ENCODE measurements at regions not wholly inside any gene's neighbourhood (a gene's known extent, or its start where the extent isn't known, plus 50 kb on each side); places are given as distances from the start of the nearest gene placed in this dataset.
A peak's percentile ranks its signal among the peaks of the same experiment; 100 is the strongest.

DNA sequence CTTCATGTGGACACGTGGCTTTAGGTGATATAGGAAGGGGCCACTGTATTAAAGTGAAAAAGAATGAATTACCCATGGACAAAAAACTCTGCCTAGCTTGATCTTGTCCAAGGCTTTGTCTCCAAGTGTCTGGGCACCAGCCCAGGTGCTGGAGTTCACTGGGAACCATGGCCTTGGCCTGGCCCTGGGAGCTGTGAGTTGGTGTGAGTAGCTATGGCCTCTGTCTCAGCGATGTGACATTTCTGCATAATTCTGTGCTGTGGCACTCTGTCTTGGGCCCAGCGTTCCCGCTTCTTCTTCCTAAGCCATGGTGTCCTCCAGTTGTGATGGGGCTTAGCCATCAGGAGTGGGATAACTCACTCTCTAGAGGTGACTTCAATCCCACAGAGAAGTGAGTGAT, 119.0 kb upstream of the PPP2R2D start:
- no peaks in the 10 kb centered on the region for H3K36me3 ChIP-seq (ENCODE audit: control insufficient read depth, insufficient read depth, low read length, severe bottlenecking)
- DNase-seq (ENCODE audit: low read depth), result no peak

DNA sequence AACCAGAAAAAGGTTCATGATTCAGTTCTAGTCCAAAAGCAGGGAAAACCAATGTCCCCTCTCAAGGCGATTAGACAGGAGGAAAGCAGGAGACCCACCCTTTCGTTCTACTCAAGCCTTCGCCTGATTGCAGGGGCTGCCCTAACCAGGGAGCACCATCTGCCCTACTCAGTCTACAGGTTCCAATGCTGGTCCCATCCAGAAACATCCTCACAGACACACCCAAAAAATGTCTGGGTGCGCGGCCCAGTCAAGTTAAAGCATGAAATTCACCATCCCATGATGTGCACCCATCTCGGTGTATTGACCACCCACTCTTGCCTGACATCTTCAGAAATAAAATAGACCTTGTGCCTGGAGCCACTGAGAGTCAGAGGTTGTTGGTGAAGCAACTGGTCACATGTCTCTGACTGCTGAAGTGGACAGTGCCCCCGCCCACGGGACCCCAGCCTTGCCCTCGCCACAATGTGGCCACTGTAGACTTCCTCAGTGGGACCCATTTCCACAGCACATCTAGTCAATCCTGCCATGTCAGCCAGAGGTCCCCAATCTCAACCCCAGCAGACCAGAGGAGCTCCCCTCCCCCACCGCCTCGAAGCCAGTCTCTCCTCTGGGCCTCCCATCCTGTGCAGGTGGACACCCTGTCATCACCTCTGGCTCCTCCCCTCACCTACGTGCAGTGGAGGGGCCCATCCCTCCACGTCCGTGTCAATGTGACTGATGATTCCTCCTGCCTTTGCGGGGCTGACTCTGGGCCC, 116.3 kb upstream of the PPP2R2D start:
- H3K4me3 ChIP-seq (ENCODE audit: low read length), result no peak overlapping the region
- H3K27me3 ChIP-seq (replicated peaks; ENCODE audit: control insufficient read depth, insufficient read depth, low read length), result peaks cover 14% of the 10 kb centered on the region
- H3K9ac ChIP-seq (ENCODE audit: low read length), result no peak overlapping the region
- peaks cover 5% of the 10 kb centered on the region for H3K9me3 ChIP-seq (ENCODE audit: control insufficient read depth, low read length)
- H3K36me3 ChIP-seq (ENCODE audit: control insufficient read depth, insufficient read depth, low read length, severe bottlenecking), result no peaks in the 10 kb centered on the region
- H3K4me1 ChIP-seq (ENCODE audit: control insufficient read depth, insufficient read depth, low read length), result no peaks in the 10 kb centered on the region
- no peak for DNase-seq (ENCODE audit: low read depth)

More for the DNA sequence above, 119.0 kb upstream of the PPP2R2D start:
- no peaks in the 10 kb centered on the region for H3K4me1 ChIP-seq (ENCODE audit: control insufficient read depth, insufficient read depth, low read length)
- H3K4me3 ChIP-seq (ENCODE audit: low read length), result no peak overlapping the region
- H3K27me3 ChIP-seq (replicated peaks; ENCODE audit: control insufficient read depth, insufficient read depth, low read length), result no peaks in the 10 kb centered on the region
- no peak overlapping the region for H3K9ac ChIP-seq (ENCODE audit: low read length)
- H3K9me3 ChIP-seq (ENCODE audit: control insufficient read depth, low read length), result peaks cover 20% of the 10 kb centered on the region

DNA sequence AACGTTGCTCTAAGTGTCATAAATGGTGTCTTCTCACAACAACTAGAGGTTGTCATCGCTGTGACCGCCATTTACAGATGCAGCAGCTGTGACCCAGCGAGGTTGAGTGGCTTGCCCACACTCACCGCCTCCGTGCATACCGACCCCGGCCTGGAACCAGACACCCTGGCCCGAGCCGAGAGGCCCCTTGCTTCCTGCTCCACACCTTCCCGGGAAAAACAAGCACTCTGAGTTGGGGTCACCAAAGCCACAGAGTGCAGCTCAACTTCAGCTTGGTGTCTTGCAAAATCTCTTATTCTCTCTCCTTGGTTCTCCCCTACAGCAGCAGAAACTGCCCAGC, 115.7 kb upstream of the PPP2R2D start:
- H3K36me3 ChIP-seq (ENCODE audit: control insufficient read depth, insufficient read depth, low read length, severe bottlenecking), result no peaks in the 10 kb centered on the region
- no peak overlapping the region for H3K4me3 ChIP-seq (ENCODE audit: low read length)
- DNase-seq (ENCODE audit: low read depth), result no peak
- H3K27me3 ChIP-seq (replicated peaks; ENCODE audit: control insufficient read depth, insufficient read depth, low read length), result peaks cover 14% of the 10 kb centered on the region
- peaks cover 5% of the 10 kb centered on the region for H3K9me3 ChIP-seq (ENCODE audit: control insufficient read depth, low read length)
- no peak overlapping the region for H3K9ac ChIP-seq (ENCODE audit: low read length)
- H3K4me1 ChIP-seq (ENCODE audit: control insufficient read depth, insufficient read depth, low read length), result no peaks in the 10 kb centered on the region

DNA sequence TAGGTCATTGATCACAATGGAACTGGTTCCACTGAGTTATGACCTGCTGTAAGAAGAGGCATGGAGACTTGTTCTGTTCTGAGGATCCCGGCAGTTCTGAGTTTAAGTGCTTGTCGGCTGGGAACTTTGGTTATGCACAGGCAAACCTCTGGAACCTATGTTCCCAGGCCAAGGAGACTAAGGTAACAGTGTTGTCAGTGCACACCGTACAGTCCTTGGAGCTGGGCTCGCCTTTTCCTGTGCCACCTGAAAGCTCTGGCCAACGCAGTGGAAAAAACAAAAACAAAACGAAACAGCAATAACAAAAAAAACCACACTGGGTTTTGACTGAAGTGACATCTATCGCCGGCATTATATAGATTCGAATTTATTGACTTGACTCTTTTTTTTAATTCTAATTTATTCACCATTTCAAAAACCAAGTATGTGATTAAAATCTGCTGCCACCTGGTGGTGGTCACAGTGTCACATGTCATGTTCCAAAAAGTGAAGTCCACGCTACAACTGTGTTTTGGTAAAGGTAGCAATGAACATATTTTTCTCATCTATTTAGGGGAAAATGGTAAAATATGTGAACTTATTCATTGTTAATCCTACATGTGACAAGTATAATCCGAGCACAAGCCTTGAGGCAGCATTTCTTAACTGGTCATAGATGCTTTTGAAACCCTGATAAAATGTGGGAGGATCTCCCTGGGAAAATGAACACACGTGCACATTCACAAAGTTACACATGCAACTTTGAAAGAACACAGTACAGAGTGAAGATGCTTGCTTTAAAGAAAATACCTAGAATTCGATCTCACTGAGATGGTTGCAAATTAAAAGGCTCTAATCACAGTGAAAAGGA, 113.8 kb upstream of the PPP2R2D start:
- H3K9me3 ChIP-seq (ENCODE audit: control insufficient read depth, low read length), result peaks cover 5% of the 10 kb centered on the region
- H3K36me3 ChIP-seq (ENCODE audit: control insufficient read depth, insufficient read depth, low read length, severe bottlenecking), result no peaks in the 10 kb centered on the region
- H3K4me1 ChIP-seq (ENCODE audit: control insufficient read depth, insufficient read depth, low read length), result no peaks in the 10 kb centered on the region
- DNase-seq (ENCODE audit: low read depth), result peak; percentile 56
- no peak overlapping the region for H3K9ac ChIP-seq (ENCODE audit: low read length)
- H3K27me3 ChIP-seq (replicated peaks; ENCODE audit: control insufficient read depth, insufficient read depth, low read length), result peaks cover 14% of the 10 kb centered on the region
- H3K4me3 ChIP-seq (ENCODE audit: low read length), result no peak overlapping the region

DNA sequence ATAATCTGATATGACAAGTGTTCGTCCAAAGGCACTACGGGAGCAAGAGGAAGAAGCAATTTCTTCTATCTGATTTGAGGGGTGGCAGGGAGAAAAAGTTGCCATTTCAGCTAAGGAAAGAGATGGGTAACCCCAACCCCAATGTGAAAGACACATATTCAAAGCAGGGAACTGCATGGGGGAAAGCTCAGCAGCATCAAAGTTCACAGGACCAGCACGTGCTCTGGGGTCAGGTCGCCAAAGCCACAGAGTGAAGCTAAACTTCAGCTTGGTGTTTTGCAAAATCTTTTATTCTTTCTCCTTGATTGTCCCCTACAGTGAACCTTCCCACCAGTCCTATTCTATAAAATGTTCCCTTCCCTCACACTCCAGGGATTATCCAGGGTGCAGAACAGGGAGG, 112.8 kb upstream of the PPP2R2D start:
- Histone ChIP-seq H3K36me3 (ENCODE audit: control insufficient read depth, insufficient read depth, low read length, severe bottlenecking) (no peaks in the 10 kb centered on the region), H3K27me3 (replicated peaks; ENCODE audit: control insufficient read depth, insufficient read depth, low read length) (peaks cover 14% of the 10 kb centered on the region), H3K9me3 (ENCODE audit: control insufficient read depth, low read length) (no peaks in the 10 kb centered on the region), H3K9ac (ENCODE audit: low read length) (no peak overlapping the region), H3K4me3 (ENCODE audit: low read length) (no peak overlapping the region), H3K4me1 (ENCODE audit: control insufficient read depth, insufficient read depth, low read length) (no peaks in the 10 kb centered on the region)
- no peak for DNase-seq (ENCODE audit: low read depth)

DNA sequence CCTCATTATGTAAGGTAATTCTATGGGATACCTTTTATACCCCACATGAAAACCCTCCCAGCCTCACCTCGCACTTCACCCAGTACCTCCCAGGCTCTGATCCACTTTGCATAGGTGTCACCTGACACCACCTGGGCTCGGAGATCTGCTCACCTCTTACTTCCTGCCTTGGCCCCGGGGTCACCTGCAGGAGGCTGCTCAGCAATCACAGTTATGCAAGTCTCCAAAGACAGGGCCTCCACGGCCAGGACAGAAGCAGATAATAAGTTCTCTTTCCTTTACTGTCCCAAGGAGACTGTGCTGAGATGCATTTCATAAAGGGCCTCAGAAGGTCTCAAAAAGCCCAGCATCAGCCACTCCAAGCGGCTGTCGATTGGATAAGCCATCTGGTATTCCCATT, 112.4 kb upstream of the PPP2R2D start:
- Histone ChIP-seq H3K4me1 (ENCODE audit: control insufficient read depth, insufficient read depth, low read length) (no peaks in the 10 kb centered on the region), H3K9ac (ENCODE audit: low read length) (no peak overlapping the region), H3K36me3 (ENCODE audit: control insufficient read depth, insufficient read depth, low read length, severe bottlenecking) (no peaks in the 10 kb centered on the region), H3K27me3 (replicated peaks; ENCODE audit: control insufficient read depth, insufficient read depth, low read length) (peaks cover 14% of the 10 kb centered on the region), H3K9me3 (ENCODE audit: control insufficient read depth, low read length) (no peaks in the 10 kb centered on the region), H3K4me3 (ENCODE audit: low read length) (no peak overlapping the region)
- no peak for DNase-seq (ENCODE audit: low read depth)

DNA sequence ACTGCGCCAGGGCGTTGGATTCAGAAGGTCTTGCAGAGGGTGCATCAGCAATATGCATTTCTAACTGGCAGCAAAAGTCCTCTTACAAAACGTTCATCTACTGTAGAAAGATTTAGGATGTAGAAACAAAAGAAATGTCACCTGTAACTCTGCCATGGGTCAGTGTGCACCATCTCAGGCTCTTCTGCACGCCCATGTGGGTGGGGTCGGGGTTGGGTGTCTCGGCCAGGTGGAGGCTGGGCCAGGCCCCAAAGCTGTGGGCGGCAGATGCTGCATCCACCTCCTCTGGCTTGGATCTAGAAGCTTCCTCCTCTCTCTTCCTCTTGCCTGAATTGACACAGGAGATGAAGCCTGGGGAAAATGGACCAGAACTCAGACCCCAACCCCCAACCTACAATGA, 111.3 kb upstream of the PPP2R2D start:
- Histone ChIP-seq H3K4me3 (ENCODE audit: low read length) (no peak overlapping the region), H3K9me3 (ENCODE audit: control insufficient read depth, low read length) (no peaks in the 10 kb centered on the region), H3K4me1 (ENCODE audit: control insufficient read depth, insufficient read depth, low read length) (no peaks in the 10 kb centered on the region), H3K27me3 (replicated peaks; ENCODE audit: control insufficient read depth, insufficient read depth, low read length) (peaks cover 17% of the 10 kb centered on the region), H3K36me3 (ENCODE audit: control insufficient read depth, insufficient read depth, low read length, severe bottlenecking) (no peaks in the 10 kb centered on the region), H3K9ac (ENCODE audit: low read length) (no peak overlapping the region)
- DNase-seq (ENCODE audit: low read depth), result no peak

DNA sequence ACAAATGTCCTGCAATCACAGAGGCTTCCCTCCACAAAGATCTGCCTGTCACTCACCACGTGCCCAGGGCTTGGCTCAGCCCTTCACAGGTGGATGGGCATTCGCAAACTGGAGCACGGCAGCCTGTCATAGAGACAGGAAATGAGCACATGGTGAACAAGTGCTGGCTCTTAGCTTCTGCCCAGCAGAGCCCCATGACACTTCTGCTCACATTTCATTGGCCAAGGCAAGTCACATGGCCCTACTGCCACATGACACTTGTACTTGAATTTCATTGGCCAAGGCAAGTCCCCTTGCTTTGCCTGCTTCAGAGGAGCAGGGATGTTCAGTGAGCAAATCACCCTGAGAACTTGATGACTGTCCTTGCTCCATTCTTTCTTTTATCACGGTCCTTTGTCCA, 110.8 kb upstream of the PPP2R2D start:
- DNase-seq (ENCODE audit: low read depth), result no peak
- Histone ChIP-seq H3K36me3 (ENCODE audit: control insufficient read depth, insufficient read depth, low read length, severe bottlenecking) (no peaks in the 10 kb centered on the region), H3K4me1 (ENCODE audit: control insufficient read depth, insufficient read depth, low read length) (no peaks in the 10 kb centered on the region), H3K4me3 (ENCODE audit: low read length) (no peak overlapping the region), H3K9me3 (ENCODE audit: control insufficient read depth, low read length) (no peaks in the 10 kb centered on the region), H3K9ac (ENCODE audit: low read length) (no peak overlapping the region), H3K27me3 (replicated peaks; ENCODE audit: control insufficient read depth, insufficient read depth, low read length) (peaks cover 17% of the 10 kb centered on the region)

DNA sequence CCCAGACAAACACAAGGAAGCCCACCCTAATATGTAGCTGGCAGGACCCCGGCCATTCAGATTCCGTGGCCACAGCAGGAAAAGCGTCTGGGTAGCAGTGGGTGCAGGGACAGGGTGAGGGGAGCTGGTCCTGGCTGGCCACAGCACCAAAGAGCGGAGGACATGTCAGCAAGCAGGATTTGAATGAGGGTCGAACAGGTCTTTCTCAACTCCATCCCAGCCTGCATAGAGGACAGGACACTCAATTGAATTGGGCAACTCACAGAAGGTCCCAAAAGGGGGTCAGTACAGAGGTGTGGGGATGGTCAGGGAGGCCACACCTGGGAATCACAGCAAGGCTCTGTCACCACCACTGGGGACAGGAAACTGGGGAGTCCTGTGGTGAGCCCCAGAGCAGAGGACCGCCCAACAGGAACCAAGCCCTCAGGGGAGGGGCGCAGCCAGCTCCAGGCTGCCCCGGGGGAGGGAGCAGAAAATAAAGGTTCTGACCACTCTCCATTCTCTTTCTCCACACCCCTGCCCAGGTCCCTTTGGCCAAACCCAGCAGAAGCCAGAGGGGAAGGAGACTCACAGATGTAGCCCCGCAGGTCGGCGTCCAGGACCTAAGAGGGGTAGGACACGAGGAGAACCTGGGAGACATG, 108.7 kb upstream of the PPP2R2D start:
- Histone ChIP-seq H3K4me3 (ENCODE audit: low read length) (no peak overlapping the region), H3K4me1 (ENCODE audit: control insufficient read depth, insufficient read depth, low read length) (no peaks in the 10 kb centered on the region), H3K27me3 (replicated peaks; ENCODE audit: control insufficient read depth, insufficient read depth, low read length) (peaks cover 17% of the 10 kb centered on the region), H3K36me3 (ENCODE audit: control insufficient read depth, insufficient read depth, low read length, severe bottlenecking) (no peaks in the 10 kb centered on the region), H3K9ac (ENCODE audit: low read length) (no peak overlapping the region), H3K9me3 (ENCODE audit: control insufficient read depth, low read length) (peaks cover 14% of the 10 kb centered on the region)
- DNase-seq (ENCODE audit: low read depth), result no peak

DNA sequence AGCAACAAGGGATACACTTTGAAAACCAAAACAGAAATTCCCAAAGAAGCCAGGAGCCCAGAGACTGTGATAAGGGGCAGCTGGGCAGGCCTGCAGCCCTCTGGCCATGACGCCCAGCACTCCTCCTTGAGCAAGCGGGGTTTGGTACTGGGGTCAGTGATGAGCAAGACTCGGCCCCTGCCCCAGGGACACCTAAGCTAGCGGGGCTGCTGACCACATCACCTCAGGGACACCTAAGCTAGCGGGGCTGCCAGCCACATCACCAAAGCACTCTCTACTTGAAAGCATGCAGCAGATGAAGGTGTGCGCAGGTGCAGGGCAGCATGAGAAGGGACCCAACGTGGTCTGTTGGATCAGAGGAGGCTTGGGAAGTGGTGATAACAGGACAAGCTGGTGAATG, 108.0 kb upstream of the PPP2R2D start:
- no peak for DNase-seq (ENCODE audit: low read depth)
- H3K27me3 ChIP-seq (replicated peaks; ENCODE audit: control insufficient read depth, insufficient read depth, low read length), result peaks cover 17% of the 10 kb centered on the region
- no peak overlapping the region for H3K9ac ChIP-seq (ENCODE audit: low read length)
- H3K36me3 ChIP-seq (ENCODE audit: control insufficient read depth, insufficient read depth, low read length, severe bottlenecking), result no peaks in the 10 kb centered on the region
- H3K4me3 ChIP-seq (ENCODE audit: low read length), result no peak overlapping the region
- H3K4me1 ChIP-seq (ENCODE audit: control insufficient read depth, insufficient read depth, low read length), result no peaks in the 10 kb centered on the region
- H3K9me3 ChIP-seq (ENCODE audit: control insufficient read depth, low read length), result peaks cover 15% of the 10 kb centered on the region

DNA sequence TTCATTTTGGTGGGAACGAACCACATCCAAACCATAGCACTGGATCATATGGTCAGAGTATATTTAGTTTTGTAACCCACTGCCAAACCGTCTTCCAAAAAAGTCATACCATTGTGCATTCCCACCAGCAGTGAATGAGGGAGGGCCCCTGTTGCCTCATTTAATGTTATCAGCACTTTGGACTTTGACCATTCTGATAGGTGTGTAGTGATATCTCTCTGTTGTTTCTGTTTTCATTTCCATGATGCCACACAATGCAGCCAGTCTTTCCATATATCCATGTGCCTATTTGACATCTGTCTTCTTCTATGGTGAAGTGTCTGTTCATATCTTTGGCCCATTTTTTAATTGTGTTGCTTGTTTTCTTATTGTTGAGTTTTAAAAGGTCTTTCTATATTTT, 105.0 kb upstream of the PPP2R2D start:
- no peak for DNase-seq (ENCODE audit: low read depth)
- peaks cover 3% of the 10 kb centered on the region for H3K27me3 ChIP-seq (replicated peaks; ENCODE audit: control insufficient read depth, insufficient read depth, low read length)
- H3K4me3 ChIP-seq (ENCODE audit: low read length), result no peak overlapping the region
- H3K9me3 ChIP-seq (ENCODE audit: control insufficient read depth, low read length), result peaks cover 29% of the 10 kb centered on the region
- H3K4me1 ChIP-seq (ENCODE audit: control insufficient read depth, insufficient read depth, low read length), result no peaks in the 10 kb centered on the region
- H3K9ac ChIP-seq (ENCODE audit: low read length), result no peak overlapping the region
- no peaks in the 10 kb centered on the region for H3K36me3 ChIP-seq (ENCODE audit: control insufficient read depth, insufficient read depth, low read length, severe bottlenecking)

Measured in adipocyte (in vitro differentiated cells).